Panc1 (cell line): ENCODE measurements at regions not wholly inside any gene's neighbourhood (a gene's known extent, or its start where the extent isn't known, plus 50 kb on each side); places are given as distances from the start of the nearest gene placed in this dataset.

Experiments used
- CTCF ChIP-seq: fragments of 450-650 bp; IDR thresholded peaks from 2 replicates; pipeline ENCODE4 v1.5.1; 2017; ENCODE audit warnings: mild to moderate bottlenecking
- POLR2AphosphoS5 ChIP-seq: IDR thresholded peaks from 2 replicates; pipeline ENCODE4 v1.6.1; 2012; ENCODE audit warnings: mild to moderate bottlenecking, low read depth, low read length, moderate library complexity
- SIN3A ChIP-seq: IDR thresholded peaks from 2 replicates; pipeline ENCODE4 v1.6.1; 2012; ENCODE audit warnings: low read depth, mild to moderate bottlenecking, low read length, moderate library complexity, borderline replicate concordance; ENCODE audit not compliant: insufficient read depth

GRCh38 chr9:89843074-89843473 is 238.3 kb downstream of the GADD45G start:
- no peak for TF ChIP-seq CTCF
- no peak for TF ChIP-seq SIN3A
- no peak for TF ChIP-seq POLR2AphosphoS5
